H1 (cell line): ENCODE measurements at regions not wholly inside any gene's neighbourhood (a gene's known extent, or its start where the extent isn't known, plus 50 kb on each side); places are given as distances from the start of the nearest gene placed in this dataset.

ENCODE experiments used
- CTCF ChIA-PET: fragments of 300-600 bp; sonication (Branson Sonifier 250); formaldehyde crosslinking; loops from one replicate; lab custom pipeline; 2021; ENCODE audit not compliant: partially characterized antibody; lab: Charles Lee
- POLR2A ChIA-PET: fragments of 300-600 bp; sonication (Branson Sonifier 250); formaldehyde crosslinking; loops from one replicate; lab custom pipeline; 2021; ENCODE audit warnings: inconsistent platforms; ENCODE audit not compliant: partially characterized antibody; lab: Charles Lee
- DNase-seq, 2 experiments: peaks; one replicate each; pipeline versions ENCODE4 v3.0.0 to v3.0.0-alpha.2; 2010 to 2022; ENCODE audit warnings: low spot score in 2 of 2, low read depth in 1 of 2, mixed read lengths in 1 of 2
- FAIRE-seq: peaks from 2 replicates; lab custom pipeline; 2011; peaks lifted over from hg19 to GRCh38; lab: Jason Lieb, UNC
- H2AFZ ChIP-seq: 2 replicates; pipeline ENCODE4 v1.8.1; 2012; ENCODE audit warnings: low read length, inconsistent platforms
- H2AK5ac ChIP-seq: 2 replicates; pipeline ENCODE4 v1.6.1; 2013; ENCODE audit warnings: low read depth, low read length
- H2BK120ac ChIP-seq: replicated peaks from 2 replicates; pipeline ENCODE3; 2013; ENCODE audit warnings: low read depth, low read length, inconsistent platforms
- H2BK12ac ChIP-seq: 2 replicates; pipeline ENCODE4 v1.6.1; 2013; ENCODE audit warnings: low read depth, low read length
- H2BK15ac ChIP-seq: 2 replicates; pipeline ENCODE4 v1.6.1; 2013; ENCODE audit warnings: low read length
- H2BK20ac ChIP-seq: 2 replicates; pipeline ENCODE4 v1.6.1; 2013; ENCODE audit warnings: low read length
- H2BK5ac ChIP-seq: 2 replicates; pipeline ENCODE4 v1.6.1; 2013; ENCODE audit warnings: low read depth, low read length
- H3K14ac ChIP-seq: 2 replicates; pipeline ENCODE4 v1.6.1; 2013; ENCODE audit warnings: inconsistent platforms; ENCODE audit not compliant: insufficient read length
- H3K18ac ChIP-seq: 2 replicates; pipeline ENCODE4 v1.6.1; 2013; ENCODE audit warnings: low read length; ENCODE audit errors: extremely low read depth
- H3K23ac ChIP-seq: 2 replicates; pipeline ENCODE4 v1.6.1; 2013; ENCODE audit warnings: inconsistent platforms; ENCODE audit not compliant: insufficient read length
- H3K23me2 ChIP-seq: 2 replicates; pipeline ENCODE4 v1.6.1; 2013; ENCODE audit warnings: low read depth, low read length
- H3K27ac ChIP-seq: 2 replicates; pipeline ENCODE4 v1.6.1; 2011; ENCODE audit warnings: low read depth, low read length, inconsistent platforms
- H3K27me3 ChIP-seq, 4 experiments: replicated peaks in 1 of 4; 1 replicate in 1 of 4; 2 replicates in 3 of 4; pipeline versions ENCODE4 v1.6.1 to v1.8.1; 2011 to 2013; ENCODE audit warnings: low read length in 3 of 4, mild to moderate bottlenecking in 3 of 4, inconsistent platforms in 2 of 4, mixed read lengths in 2 of 4, moderate library complexity in 1 of 4; ENCODE audit not compliant: control insufficient read depth in 3 of 4, insufficient read depth in 3 of 4; ENCODE audit errors: extremely low read depth in 1 of 4
- H3K36me3 ChIP-seq, 4 experiments: 2 replicates each; pipeline versions ENCODE4 v1.6.1 to v1.8.1; 2011 to 2013; ENCODE audit warnings: mild to moderate bottlenecking in 4 of 4, low read length in 3 of 4, moderate library complexity in 2 of 4, control low read depth in 1 of 4, inconsistent platforms in 1 of 4; ENCODE audit not compliant: insufficient read depth in 4 of 4, control insufficient read depth in 2 of 4
- H3K4ac ChIP-seq: replicated peaks from 2 replicates; pipeline ENCODE3; 2013; ENCODE audit warnings: low read length, low read depth, mixed read lengths, inconsistent platforms; ENCODE audit not compliant: insufficient read length
- H3K4me1 ChIP-seq, 4 experiments: replicated peaks in 1 of 4; 1 replicate in 1 of 4; 2 replicates in 3 of 4; pipeline versions ENCODE4 v1.6.1 to v1.8.1; 2011 to 2013; ENCODE audit warnings: low read length in 3 of 4, inconsistent platforms in 2 of 4, mixed read lengths in 1 of 4; ENCODE audit not compliant: insufficient read depth in 4 of 4, control insufficient read depth in 3 of 4
- H3K4me2 ChIP-seq, 2 experiments: 2 replicates each; pipeline versions ENCODE4 v1.6.1 to v1.8.1; 2011 to 2013; ENCODE audit warnings: low read depth in 2 of 2, low read length in 2 of 2, control low read depth in 1 of 2, inconsistent platforms in 1 of 2, mild to moderate bottlenecking in 1 of 2; ENCODE audit not compliant: insufficient read depth in 1 of 2
- H3K4me3 ChIP-seq, 4 experiments: fragments of 200-600, 300-600 bp in 1 of 4; sonication (generic), shearing (Covaris generic), sonication (Bioruptor Twin) in 1 of 4; 2 replicates each; pipeline versions ENCODE4 v1.5.1 to v1.8.1; 2011 to 2016; ENCODE audit warnings: low read length in 4 of 4, low read depth in 3 of 4, control low read depth in 2 of 4, inconsistent platforms in 2 of 4, mild to moderate bottlenecking in 2 of 4, mixed read lengths in 1 of 4, moderate library complexity in 1 of 4; ENCODE audit not compliant: insufficient read depth in 2 of 4; ENCODE audit errors: extremely low read depth in 1 of 4
- H3K56ac ChIP-seq: replicated peaks from 2 replicates; pipeline ENCODE3; 2013; ENCODE audit warnings: low read depth, mild to moderate bottlenecking, mixed read lengths, low read length, inconsistent platforms; ENCODE audit not compliant: insufficient read length
- H3K79me1 ChIP-seq: 2 replicates; pipeline ENCODE4 v1.6.1; 2013; ENCODE audit warnings: low read depth, low read length, control low read depth
- H3K79me2 ChIP-seq, 2 experiments: 2 replicates each; pipeline versions ENCODE4 v1.6.1 to v1.8.1; 2012 to 2013; ENCODE audit warnings: low read length in 2 of 2, mild to moderate bottlenecking in 2 of 2, inconsistent platforms in 1 of 2; ENCODE audit not compliant: insufficient read depth in 2 of 2, control insufficient read depth in 1 of 2
- H3K9ac ChIP-seq, 4 experiments: replicated peaks in 1 of 4; 1 replicate in 1 of 4; 2 replicates in 3 of 4; pipeline versions ENCODE4 v1.6.1 to v1.8.1; 2011 to 2013; ENCODE audit warnings: low read depth in 3 of 4, low read length in 3 of 4, control low read depth in 2 of 4, mild to moderate bottlenecking in 2 of 4, moderate library complexity in 2 of 4, inconsistent platforms in 1 of 4; ENCODE audit errors: extremely low read depth in 1 of 4
- H3K9me3 ChIP-seq, 2 experiments: 2 replicates each; pipeline versions ENCODE4 v1.6.1 to v1.8.1; 2012 to 2013; ENCODE audit warnings: mild to moderate bottlenecking in 2 of 2, moderate library complexity in 2 of 2, control low read depth in 1 of 2, inconsistent platforms in 1 of 2, low read depth in 1 of 2, low read length in 1 of 2, mixed read lengths in 1 of 2; ENCODE audit not compliant: insufficient read depth in 2 of 2
- H4K20me1 ChIP-seq, 2 experiments: replicated peaks in 1 of 2; 2 replicates each; pipeline versions ENCODE3 to v1.8.1; 2011 to 2013; ENCODE audit warnings: inconsistent platforms in 2 of 2, low read length in 2 of 2, mild to moderate bottlenecking in 1 of 2; ENCODE audit not compliant: insufficient read depth in 2 of 2, control insufficient read depth in 1 of 2
- H4K5ac ChIP-seq: 2 replicates; pipeline ENCODE4 v1.6.1; 2013; ENCODE audit warnings: low read length, low read depth, mixed read lengths, inconsistent platforms; ENCODE audit not compliant: insufficient read length
- H4K8ac ChIP-seq: 2 replicates; pipeline ENCODE4 v1.8.0; 2013; ENCODE audit warnings: mild to moderate bottlenecking, moderate library complexity, low read length, inconsistent platforms; ENCODE audit not compliant: insufficient read depth; ENCODE audit errors: extremely low read depth
- H4K91ac ChIP-seq: replicated peaks from 2 replicates; pipeline ENCODE3; 2013; ENCODE audit warnings: low read length, mixed read lengths, inconsistent platforms; ENCODE audit not compliant: insufficient read length
- ASH2L ChIP-seq: fragments of 200-600, 300-600 bp; sonication (generic); IDR thresholded peaks from one replicate; pipeline ENCODE4 v1.7.1; 2017; ENCODE audit warnings: low read length
- CBX5 ChIP-seq: fragments of 300-800, 300-1000 bp; sonication (generic); IDR thresholded peaks from 2 replicates; pipeline ENCODE4 v1.7.1; 2016; ENCODE audit warnings: antibody characterized with exemption, low read length, low read depth
- CREB1 ChIP-seq: IDR thresholded peaks from 2 replicates; pipeline ENCODE4 v1.6.1; 2012; ENCODE audit warnings: inconsistent platforms
- EP300 ChIP-seq, 2 experiments: IDR thresholded peaks; 1 replicate in 1 of 2; 2 replicates in 1 of 2; pipeline ENCODE4 v1.6.1; 2011 to 2012; ENCODE audit warnings: low read depth in 2 of 2, low read length in 2 of 2, mild to moderate bottlenecking in 2 of 2, borderline replicate concordance in 1 of 2, inconsistent platforms in 1 of 2, moderate library complexity in 1 of 2
- KDM1A ChIP-seq: fragments of 200-600, 300-600 bp; sonication (generic); IDR thresholded peaks from 2 replicates; pipeline ENCODE4 v1.7.1; 2016; ENCODE audit warnings: mild to moderate bottlenecking, low read length, borderline replicate concordance
- KDM4A ChIP-seq: IDR thresholded peaks from one replicate; pipeline ENCODE4 v1.7.1; 2012; ENCODE audit warnings: low read depth, mild to moderate bottlenecking, moderate library complexity, low read length, inconsistent platforms; ENCODE audit not compliant: severe bottlenecking
- MAFK ChIP-seq: IDR thresholded peaks from 2 replicates; pipeline ENCODE4 v1.6.1; 2012; ENCODE audit warnings: low read depth, mild to moderate bottlenecking, improper control_type of control experiment, low read length
- MAX ChIP-seq: IDR thresholded peaks from 2 replicates; pipeline ENCODE4 v1.6.1; 2012; ENCODE audit warnings: inconsistent platforms
- PHF8 ChIP-seq: fragments of 200-600 bp; sonication (generic); conservative IDR thresholded peaks from 2 replicates; pipeline ENCODE4 v1.7.1; 2012; ENCODE audit warnings: low read depth, mild to moderate bottlenecking, inconsistent platforms, low read length, moderate library complexity
- POLR2A ChIP-seq, 2 experiments: IDR thresholded peaks; 1 replicate in 1 of 2; 2 replicates in 1 of 2; pipeline ENCODE4 v1.6.1; 2011; ENCODE audit warnings: low read depth in 2 of 2, low read length in 2 of 2, mild to moderate bottlenecking in 2 of 2; ENCODE audit errors: control extremely low read depth in 1 of 2
- RAD21 ChIP-seq, 2 experiments: IDR thresholded peaks in 1 of 2; conservative IDR thresholded peaks in 1 of 2; 2 replicates each; pipeline ENCODE4 v1.6.1; 2011; ENCODE audit warnings: low read depth in 2 of 2, low read length in 2 of 2, improper control_type of control experiment in 1 of 2, inconsistent platforms in 1 of 2, mild to moderate bottlenecking in 1 of 2, moderate library complexity in 1 of 2
- RXRA ChIP-seq: IDR thresholded peaks from 2 replicates; pipeline ENCODE4 v1.6.1; 2011; ENCODE audit warnings: low read depth, mild to moderate bottlenecking, low read length, moderate library complexity; ENCODE audit not compliant: insufficient read depth
- SIN3A ChIP-seq, 2 experiments: IDR thresholded peaks in 1 of 2; conservative IDR thresholded peaks in 1 of 2; 2 replicates each; pipeline ENCODE4 v1.6.1; 2011 to 2012; ENCODE audit warnings: low read length in 2 of 2, improper control_type of control experiment in 1 of 2, low read depth in 1 of 2, mild to moderate bottlenecking in 1 of 2
- WGBS, 2 experiments: shearing (Covaris generic) in 1 of 2; methylation state at CpG; one replicate each; pipeline versions ENCODE4 v1.1.6 to v1.1.7; 2013 to 2015; ENCODE audit warnings: low lambda C conversion rate in 2 of 2, mixed read lengths in 2 of 2, inconsistent platforms in 1 of 2, low coverage in 1 of 2, missing lambda C conversion rate in 1 of 2; ENCODE audit not compliant: insufficient replicate concordance in 2 of 2, insufficient coverage in 1 of 2, insufficient read length in 1 of 2; ENCODE audit errors: extremely low coverage in 1 of 2, missing lambda C conversion rate in 1 of 2; 5-methylcytosine and 5-hydroxymethylcytosine counted together

GRCh38 chr14:97513891-97514290 lies 716.7 kb downstream of the VRK1 start:
- H3K79me2 ChIP-seq = no peaks in the 10 kb centered on the region
- no peak for DNase-seq
- H2AK5ac ChIP-seq = no peak overlapping the region
- no peaks in the 10 kb centered on the region for H3K4me1 ChIP-seq
- no peak overlapping the region for H3K14ac ChIP-seq
- no peak overlapping the region for H2BK12ac ChIP-seq
- no peak overlapping the region for H4K5ac ChIP-seq
- no peak overlapping the region for H4K91ac ChIP-seq
- no peak overlapping the region for H2BK20ac ChIP-seq
- no peaks in the 10 kb centered on the region for H3K36me3 ChIP-seq
- H3K18ac ChIP-seq = no peak overlapping the region
- H3K9ac ChIP-seq = no peak overlapping the region
- ChIA-PET CTCF (no interaction called here), POLR2A (no interaction called here)
- H2BK5ac ChIP-seq = no peak overlapping the region
- H3K27ac ChIP-seq = no peak overlapping the region
- WGBS, 2 experiments = 85% methylated on average over 5 of the region's 5 CpGs; no CpG with 5 or more reads in 1 of the 2 experiments
- no peak overlapping the region for H3K4me3 ChIP-seq
- no peaks in the 10 kb centered on the region for H4K20me1 ChIP-seq
- no peak overlapping the region for H3K4ac ChIP-seq
- no peak overlapping the region for H3K56ac ChIP-seq
- no peak overlapping the region for H3K23ac ChIP-seq
- no peak overlapping the region for H3K4me2 ChIP-seq
- H2AFZ ChIP-seq = no peak overlapping the region
- H4K8ac ChIP-seq = no peak overlapping the region
- FAIRE-seq = no peak
- H2BK15ac ChIP-seq = no peak overlapping the region
- no peaks in the 10 kb centered on the region for H3K27me3 ChIP-seq
- no peaks in the 10 kb centered on the region for H3K9me3 ChIP-seq
- no peaks in the 10 kb centered on the region for H3K79me1 ChIP-seq
- H2BK120ac ChIP-seq = no peak overlapping the region
- H3K23me2 ChIP-seq = no peaks in the 10 kb centered on the region
- TF ChIP-seq CBX5 (no peak), CREB1 (no peak), MAFK (no peak), SIN3A (conservative IDR thresholded peaks at IDR 0.05 in 1 of 2, IDR thresholded peaks at IDR 0.05 in 1 of 2; ENCODE audit: low read depth in 1 of 2, low read length in 2 of 2) (no peak), RXRA (no peak), POLR2A (IDR thresholded peaks at IDR 0.05; ENCODE audit: control extremely low read depth in 1 of 2, low read depth in 2 of 2, low read length in 2 of 2) (no peak), KDM4A (no peak), MAX (no peak), KDM1A (no peak), RAD21 (IDR thresholded peaks at IDR 0.05 in 1 of 2, conservative IDR thresholded peaks at IDR 0.05 in 1 of 2; ENCODE audit: low read depth in 2 of 2, low read length in 2 of 2) (no peak), EP300 (IDR thresholded peaks at IDR 0.05; ENCODE audit: borderline replicate concordance in 1 of 2, low read depth in 2 of 2, low read length in 2 of 2) (no peak), PHF8 (no peak), ASH2L (no peak)
